Stimulated activated CD8-positive, alpha-beta memory T cell treated with anti-CD3 and anti-CD28 coated beads, Interleukin-12 subunit alpha, Interleukin-12 subunit beta, amount 100 ng/mL, for 4 hours (primary cell): ENCODE measurements at regions not wholly inside any gene's neighbourhood (a gene's known extent, or its start where the extent isn't known, plus 50 kb on each side); places are given as distances from the start of the nearest gene placed in this dataset.

Experiments used
- DNase-seq: peaks from one replicate; pipeline ENCODE4 v3.0.0-alpha.2; 2020; ENCODE audit warnings: low read depth

DNA sequence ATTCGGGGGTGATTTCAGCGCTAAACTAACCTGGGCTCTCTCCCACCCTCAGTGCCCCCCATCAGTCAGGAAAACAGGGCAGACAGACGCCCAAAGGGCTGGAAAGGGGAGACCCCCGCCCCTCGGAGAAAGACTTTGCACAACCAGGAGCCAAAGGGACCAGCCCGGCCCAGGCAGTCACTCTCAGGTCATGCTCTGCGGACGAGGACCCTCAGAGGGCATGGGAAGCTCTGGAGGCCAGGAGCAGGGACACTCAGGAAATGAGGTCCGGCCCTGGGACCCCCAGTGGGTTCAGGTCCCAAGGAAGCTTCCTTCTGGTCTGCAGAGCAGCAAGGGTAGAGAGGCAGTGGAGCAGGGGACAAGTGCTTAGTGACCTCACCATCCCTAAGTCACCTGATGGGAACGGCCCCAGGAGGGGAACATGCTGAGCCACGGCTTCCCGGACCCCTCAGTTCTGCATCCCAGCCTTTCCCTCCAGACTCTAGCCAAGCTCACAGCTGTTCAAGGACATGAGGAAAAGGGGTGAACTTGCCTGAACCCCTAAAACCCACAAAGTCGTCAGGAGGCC, 88.0 kb upstream of the GPC1 start:
- no peak for DNase-seq

DNA sequence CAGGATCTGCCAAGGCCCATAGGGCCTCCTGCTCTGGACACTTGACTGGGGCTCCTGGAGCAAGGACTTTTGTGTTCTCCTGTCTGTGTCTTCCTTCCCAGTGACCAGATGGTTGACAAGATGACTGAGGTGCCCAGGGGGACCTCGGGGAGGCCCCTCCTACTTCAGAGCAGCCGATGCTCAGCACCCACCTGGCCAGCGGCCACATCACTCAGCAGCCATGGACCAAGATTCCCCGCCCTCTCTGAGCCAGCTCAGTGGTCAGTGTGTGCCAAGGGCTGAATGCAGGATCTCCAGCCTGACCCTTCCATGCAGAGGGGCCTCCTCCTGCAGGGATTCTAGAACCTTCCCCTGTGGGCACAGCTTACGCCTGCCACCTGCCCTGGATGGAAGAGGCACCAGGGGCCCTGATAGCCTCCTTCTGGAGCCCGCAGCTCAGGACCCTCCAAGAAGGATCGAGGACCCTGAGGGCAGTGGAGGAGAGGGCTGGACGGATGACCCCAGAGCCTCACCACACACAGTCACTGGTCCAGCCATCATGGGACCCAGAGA, 87.4 kb upstream of the GPC1 start:
- DNase-seq: no peak

DNA sequence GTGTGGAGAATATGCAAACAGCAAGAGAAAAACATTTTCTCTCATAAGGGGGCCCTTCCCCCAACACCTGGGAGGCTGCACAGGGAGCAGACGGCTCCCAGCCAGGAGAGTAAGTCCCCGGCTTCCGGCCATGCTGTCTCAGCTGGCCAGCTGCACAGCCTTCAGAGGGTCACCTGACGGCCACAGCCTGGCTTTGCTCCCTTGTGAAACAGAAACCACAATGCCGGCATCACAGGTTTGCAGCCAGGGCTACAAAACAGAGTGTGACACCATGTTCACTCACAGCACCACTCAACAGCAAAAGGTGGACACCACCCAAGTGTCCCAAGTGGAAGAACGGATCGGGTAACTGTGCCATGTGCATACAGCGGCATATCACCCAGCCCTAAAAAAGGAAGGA, 86.9 kb upstream of the GPC1 start:
- DNase-seq: no peak

DNA sequence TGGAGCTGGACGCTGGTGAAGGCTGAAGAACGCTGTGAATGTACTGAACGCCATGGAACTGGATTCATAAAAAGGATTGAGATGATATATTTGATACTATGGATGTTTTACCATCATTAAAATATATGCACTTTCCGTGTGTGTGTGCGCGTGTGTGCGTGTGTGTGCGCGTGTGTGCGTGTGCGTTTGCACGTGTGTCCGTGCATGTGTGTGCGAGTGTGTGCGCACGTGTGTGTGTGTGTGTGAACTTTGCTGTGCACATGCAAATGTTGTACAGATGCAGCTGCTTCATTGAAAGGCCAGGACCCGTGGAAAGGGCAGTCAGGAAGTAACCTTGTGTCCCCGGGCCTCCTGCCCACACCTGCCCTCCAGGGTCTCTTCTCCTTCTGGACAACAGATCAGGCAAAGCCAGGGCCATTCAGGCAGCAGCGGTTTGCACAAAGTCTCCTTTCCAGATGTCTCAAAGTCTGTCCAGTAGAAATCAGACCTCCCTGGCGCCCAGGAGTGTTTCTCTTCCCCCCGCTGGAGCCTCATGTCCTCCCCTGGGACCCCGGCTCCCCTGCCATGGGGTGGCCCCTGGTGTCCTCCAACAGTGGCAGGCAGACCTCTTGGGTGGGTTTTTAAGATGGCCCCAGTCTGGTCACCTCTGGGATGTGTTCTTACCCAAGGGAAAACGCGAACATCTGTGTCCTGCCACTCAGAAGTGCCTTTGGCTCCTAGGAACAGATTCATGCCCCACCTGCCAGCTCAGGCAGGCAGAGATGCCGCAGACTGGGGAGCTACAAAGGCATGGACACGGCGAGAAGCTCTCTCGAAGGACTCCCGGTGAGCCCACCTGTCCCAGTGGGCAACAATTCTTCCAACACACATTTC, 86.1 kb upstream of the GPC1 start:
- no peak for DNase-seq

DNA sequence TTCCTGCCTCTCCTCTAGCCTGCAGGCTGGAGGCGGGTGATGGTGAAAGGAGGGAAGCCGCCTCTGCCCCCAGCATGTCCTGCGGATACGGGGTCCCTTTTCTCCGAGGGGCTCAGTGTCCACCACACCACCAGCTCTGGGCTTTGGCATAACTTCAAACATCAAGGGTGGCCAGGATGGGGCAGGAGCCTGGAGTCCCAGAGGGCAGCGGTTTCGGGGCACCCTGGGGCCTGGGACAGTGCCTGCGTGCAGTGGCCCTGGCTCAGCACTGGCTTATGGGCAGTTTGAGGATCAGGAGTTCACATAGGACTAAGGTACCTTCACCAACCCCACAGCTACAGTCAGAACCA, 85.5 kb upstream of the GPC1 start:
- DNase-seq: no peak

DNA sequence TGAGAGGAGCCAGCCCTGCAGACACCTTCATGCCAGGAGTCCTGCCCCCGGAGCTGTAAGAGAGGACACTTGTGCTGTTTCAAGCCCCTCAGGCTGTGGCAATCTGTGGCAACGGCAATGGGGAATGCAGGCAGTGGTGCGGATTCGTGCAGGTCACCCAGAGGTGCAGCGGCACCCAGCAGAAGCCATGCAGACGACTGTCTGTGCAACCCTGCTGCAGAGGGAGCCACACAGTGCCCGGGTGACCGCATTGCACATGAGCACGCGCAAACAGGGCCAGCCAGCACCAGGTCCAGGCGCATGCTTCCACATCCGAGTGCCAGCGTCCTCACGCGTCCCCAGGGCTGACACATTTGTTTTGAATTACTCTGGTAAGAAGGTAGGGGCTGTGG, 84.8 kb upstream of the GPC1 start:
- DNase-seq: no peak

DNA sequence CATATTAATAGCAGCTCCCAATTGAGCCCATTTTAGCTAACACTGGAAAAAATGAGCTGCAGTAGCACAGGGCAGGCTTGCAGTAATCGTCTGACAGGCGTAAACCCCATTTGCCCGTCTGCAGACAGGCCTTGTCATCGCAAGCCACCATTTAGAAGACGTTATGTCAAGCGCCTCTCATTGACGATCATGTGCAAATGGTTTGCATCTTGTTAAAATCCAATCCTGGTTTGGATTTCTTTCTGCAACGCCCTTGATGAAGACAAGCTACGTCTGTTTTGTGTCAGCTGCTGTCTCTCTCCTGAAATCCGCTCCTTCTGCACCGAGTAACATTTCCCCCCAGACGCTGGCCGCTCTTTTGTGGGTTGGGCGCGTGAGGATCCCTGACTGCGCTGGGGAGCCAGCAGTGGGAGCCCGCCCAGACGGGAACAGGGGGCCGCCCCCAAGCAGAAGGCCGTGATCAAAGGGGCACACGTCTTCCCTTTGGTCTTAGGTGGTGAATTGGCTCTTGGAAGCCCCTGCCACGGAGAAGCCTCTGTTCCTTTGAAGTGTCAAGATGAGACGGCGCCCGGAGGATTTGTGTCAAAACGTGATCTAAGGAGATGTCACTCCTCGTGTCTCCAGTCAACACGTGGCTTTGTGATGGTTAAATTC, 84.2 kb upstream of the GPC1 start:
- no peak for DNase-seq

DNA sequence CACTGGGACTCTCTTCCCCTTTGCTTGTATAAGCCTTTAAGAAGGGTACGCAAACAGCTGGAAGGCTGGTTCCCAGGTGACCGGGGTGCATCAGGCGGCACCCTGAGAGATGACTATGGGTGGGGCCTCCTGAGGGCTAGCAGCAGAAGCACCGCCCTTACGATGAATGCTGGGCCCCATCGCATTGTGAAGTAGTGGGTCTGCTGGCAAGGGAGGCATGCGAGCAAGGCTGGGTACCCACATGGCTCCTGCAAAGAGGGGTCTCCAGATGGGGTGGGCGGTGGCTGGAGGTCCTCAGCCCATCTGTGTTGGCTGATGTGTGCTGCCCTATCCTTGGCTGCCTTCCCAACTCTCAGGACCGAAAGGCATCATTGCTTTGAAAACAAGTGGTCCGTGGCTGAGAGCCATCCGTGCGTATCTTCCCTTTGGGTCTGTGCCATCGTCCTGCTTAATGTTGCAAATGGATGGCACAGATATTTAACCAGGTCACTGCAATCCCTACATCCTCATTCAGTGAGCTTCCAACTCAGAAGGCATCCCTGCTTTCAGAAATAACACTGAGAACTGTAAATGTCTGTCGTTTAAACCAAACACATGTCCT, 83.5 kb upstream of the GPC1 start:
- no peak for DNase-seq

DNA sequence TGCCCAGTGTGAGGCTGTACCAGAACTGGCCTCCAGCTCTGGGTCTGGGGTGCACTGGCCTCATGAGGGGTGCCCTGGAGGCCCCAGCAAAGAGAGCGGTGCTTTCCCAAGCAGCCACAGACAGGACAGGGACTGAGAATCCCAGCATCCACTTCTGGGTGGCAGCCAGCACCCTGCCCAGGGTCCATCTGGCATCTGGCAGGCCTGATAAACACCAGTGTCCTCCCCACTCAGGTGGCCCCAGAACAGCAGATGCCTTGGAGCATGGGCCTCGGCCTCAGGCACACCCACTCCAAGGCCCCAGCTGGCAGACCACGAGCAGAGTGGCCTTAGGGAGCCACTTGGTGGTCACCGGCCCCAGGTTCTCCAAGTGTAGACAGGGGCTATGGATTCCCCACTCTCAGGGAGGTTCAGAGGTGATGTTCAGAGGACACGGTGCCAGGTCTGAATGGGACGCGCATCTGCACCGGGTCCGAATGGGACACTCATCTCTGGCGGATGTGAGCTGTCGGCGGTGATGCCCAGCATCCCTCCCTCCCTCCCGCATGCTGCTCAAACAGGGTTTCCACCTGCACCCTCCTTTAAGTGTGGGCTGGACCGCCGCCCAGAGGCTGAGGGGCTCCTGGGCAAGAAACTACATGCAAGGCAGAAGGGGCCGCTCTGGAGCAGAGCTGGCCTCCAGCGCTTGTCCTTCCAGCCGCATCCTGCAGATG, 82.2 kb upstream of the GPC1 start:
- DNase-seq: no peak

DNA sequence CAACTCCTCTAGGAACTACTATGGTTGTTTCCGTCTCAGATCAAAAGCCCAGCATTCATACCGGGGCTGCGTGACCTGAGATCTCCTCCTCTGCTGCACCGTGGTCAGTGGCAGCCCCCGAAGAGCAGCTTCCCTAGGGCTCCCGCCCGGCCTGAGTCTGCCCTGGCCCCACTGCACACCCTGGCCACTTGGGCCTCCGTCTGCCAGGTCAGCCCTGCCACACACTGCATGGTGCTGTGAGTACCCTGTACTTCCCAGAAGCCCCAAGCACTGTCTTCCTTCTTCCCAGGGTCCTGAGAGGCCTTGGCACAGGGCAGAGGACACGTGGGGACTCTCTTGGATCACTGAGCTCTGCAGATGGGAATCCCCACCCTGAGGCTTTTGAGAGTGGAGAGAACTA, 81.5 kb upstream of the GPC1 start:
- no peak for DNase-seq

DNA sequence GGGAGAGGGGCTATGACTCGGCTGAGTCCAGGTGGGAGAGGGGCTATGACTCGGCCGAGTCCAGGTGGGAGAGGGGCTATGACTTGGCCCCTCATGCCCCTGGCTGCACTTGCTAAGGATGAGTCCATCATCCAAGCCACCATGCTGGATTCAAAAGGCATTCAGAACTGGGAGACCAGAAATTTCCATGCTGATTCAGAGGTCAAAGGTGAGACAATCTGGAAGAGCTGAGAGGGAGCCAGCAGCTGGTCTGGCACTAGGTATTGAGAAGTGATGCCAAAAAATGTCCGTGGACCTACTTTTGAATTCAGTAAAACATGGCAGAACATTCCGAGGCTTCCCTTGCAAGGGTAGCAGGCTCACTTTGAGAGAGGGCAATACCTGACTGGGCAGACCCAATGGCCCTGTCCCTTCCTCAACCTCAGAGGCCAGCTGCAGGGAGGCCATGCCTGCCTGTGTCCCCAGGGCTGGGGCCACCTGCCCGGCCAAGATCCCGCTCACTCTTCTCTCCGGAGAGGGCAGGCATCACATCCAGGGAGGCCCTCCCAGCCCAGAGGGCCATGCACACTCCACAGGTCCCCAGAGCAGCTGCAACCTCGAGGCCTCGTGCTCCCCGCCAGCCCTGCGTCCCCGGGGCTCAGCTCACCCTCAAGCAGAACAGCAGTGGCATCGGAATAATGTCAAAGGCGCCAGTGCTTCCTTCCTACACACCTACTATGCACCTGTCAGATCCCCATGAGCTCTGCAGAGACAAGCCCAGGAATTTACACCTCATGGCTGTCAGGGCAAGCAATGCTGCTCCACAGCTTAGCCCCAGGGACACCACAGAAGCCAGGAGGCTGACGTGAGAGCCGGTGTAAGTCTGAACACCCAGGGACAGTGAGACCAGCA, 80.2 kb upstream of the GPC1 start:
- no peak for DNase-seq

DNA sequence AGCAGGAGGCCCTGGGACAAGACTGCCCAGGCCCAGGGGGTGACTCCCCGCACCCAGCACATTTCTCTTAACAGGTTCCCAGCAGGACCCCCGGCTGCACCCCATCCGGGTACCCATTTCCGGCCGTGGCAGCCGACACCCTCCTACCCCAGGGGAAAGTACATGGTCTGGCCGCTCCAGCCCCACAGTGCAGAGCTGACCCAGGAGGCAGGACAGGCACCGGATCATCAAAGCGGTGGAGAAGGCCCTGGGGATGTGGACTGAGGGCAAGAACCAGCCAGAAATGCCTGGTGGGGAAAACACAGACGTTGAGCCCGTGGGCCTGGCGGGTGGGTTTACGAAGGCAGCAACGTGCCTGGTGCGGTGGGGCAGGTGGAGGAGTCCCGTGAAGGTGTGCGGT, 79.5 kb upstream of the GPC1 start:
- no peak for DNase-seq

DNA sequence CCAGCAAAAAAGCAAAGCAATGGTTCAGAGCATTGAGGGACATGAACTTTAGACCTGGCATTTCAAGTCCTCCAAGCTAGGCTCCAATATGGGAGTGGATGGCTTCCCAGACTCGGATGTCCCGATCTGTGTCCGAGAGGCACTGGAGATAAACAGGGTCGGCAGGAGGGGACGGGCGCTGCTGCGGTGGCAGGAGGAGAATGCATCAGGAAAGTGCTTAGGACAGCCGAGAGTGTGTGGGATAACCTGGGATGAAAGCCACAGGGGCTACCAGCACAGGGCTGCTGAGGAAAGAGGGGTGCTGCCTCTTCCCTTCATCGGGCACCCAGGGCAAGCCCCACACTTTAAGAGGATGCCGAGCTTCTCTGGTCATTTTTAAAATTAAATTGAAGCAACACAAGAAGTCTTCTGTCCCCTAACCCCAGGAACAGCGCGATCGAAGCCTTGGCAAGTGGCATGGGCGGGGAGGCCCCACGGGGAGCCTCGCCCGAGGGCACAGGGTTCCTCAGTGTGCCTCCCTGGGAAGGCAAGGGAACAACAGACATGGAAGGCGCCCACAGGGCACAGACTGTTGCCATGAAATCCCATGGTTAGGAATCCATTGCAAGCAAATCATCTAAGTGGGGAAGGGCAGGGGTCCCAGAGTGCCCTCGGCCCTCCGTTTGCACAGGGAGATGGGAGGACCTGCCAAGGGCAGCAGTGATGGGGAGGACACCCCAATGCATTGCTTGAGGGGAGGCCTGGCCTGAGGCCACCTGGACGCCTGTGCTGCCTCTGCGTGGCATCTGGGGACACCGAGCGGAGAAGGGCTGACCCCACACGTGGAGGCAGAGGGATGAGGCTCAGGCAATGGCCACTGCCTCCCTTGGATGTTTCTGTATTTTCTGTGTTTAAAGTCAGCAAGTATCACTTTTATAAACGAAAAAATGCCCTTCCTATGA, 78.5 kb upstream of the GPC1 start:
- no peak for DNase-seq

DNA sequence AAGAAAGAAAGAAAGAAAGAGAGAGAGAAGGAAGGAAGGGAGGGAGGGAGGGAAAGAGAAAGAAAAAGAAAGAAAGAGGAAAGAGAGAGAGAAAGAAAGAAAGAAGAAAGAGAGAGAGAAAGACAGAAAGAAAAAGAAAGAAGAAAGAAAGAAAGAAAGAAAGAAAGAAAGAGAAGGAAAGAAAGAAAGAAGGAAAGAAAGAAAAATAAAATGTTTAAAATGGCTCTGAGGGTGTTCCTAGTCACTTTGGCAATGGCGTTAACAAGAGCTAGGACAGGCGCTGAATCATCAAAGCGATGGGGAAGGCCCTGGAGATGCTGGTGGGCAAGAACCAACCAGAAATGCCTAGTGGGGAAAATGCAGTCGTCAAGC, 77.8 kb upstream of the GPC1 start:
- no peak for DNase-seq

DNA sequence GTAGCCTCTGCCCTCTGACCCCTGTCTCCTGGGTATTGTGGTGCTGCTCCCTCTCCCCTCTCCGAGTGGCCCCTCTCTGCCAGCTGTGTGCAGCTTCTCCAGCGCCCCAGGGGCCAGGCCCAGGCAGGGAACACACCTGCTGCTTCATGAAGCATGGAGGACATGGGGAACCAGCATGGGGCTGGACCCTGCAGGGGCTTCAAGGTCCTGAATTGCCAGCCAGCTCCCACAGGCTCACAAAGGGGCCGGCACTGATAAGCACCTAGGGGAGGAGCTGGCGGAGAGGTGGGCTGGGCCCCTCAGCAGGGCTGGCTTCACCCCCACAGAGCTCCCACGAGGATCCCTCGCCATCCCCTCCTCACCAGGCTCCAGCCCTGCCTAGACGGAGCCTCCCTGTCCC, 77.4 kb upstream of the GPC1 start:
- no peak for DNase-seq

DNA sequence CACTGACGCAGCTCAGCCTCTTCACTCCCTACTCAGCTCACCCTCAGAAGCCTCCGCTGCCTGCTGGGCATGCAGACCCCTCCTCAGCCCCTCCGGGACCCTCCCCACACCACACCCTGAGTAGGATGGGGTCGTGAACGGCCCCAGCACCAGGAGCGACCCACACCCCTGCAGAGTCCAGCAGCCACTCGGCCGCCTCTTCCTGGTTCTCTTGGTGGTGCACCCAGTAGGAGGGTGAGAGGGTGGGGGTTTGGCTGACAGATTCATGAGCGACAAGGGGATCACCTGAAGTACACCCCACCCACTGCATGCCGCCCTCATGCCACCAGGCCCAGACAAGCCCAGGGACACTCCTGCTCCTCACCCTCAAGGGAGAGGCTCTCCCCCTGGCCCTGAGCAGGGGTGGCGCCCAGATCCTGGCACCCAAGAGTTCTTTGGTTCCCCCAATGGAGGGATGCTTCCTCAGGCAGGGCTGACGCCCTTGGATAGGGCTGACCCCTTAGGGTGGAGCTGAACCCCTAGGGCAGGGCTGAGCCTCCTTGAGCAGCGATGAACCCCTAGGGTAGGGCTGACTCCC, 76.6 kb upstream of the GPC1 start:
- DNase-seq: no peak

DNA sequence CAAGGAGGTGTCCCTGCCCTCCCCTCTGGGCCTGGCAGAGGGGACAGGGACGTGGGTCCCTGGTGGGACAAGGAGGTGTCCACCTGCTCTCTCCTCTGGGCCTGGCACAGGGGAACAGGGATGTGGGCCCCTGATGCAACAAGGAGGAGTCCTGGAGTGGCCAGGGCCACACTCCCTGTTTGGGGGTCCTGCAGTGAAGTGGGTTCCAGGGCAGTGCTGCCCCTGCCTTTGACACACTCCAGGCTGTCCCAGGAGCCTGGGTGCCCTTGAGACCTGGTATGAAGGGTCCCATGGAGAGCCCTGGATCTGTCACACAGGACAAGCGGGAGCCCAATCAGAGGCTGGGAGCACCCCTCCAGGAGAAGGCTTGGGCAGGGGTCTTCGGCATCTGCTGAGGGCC, 75.8 kb upstream of the GPC1 start:
- no peak for DNase-seq

DNA sequence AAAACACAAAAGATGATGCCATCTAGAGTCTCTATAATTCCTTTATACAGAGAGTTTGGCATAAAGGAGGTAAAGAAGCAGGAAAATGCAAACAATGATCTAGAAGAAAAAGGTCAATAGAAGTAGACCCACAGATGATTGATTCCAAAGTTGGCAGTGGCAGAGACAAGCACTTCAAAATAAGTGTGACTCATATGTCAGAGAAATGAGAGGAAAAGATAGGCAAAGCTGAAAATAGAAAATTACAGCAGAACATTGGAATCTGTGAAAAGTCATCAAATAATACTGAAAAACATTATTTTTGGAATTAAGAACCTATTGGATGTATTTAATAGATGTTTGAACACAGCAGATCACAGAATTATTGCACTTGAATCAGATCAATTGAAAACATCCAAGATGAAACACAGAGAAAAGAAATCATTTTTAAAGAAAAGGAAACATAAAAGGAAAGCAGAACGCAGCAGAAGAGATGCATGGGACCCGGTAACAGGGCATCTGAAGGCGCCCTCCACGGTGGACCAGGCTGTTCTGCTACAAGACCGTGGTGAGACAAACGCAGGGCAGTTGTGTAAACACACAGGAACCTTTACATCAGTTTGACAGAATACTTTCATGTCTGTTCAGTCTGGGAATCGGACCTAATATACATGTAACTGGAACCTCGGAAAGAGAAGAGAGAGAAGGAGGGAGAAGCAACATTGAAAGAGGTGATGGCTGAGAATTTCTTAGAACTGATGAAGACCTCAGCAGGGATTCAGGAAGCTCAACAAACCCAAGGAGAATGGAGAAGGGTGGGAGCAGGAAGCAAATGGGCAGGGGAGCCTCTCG, 74.6 kb upstream of the GPC1 start:
- no peak for DNase-seq

DNA sequence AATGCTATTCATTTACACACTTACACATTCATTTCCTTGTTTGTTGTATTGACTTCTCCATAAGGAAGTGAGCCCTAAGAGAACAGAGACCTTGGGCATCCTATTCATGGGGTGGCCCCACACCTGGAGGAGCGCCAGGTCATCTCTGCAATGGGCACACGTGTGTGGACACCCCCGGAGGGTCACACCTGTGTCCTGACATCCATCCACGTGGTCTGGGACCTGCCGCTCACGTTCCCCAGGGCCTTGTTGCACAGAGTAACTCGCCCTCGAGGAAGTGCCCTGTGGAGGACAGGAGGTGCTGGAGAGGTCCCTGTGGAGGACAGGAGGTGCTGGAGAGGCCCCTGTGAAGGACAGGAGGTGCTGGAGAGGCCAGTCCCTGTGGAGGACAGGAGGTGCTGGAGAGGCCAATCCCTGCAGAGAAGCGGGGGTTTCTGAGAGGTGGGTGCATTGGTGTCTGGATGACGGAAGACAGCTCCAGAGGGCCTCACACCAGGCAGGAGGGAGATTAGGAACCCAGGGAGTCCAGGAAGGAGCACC, 73.2 kb upstream of the GPC1 start:
- no peak for DNase-seq
